AML-193 (cell line): ENCODE measurements at regions not wholly inside any gene's neighbourhood (a gene's known extent, or its start where the extent isn't known, plus 50 kb on each side); places are given as distances from the start of the nearest gene placed in this dataset.
"Not testable (repeated sequence)": the region's sequence is repeated elsewhere in the genome, so short reads cannot be mapped to it uniquely, and the experiment has no call there.

Experiments used
- DNase-seq, 2 experiments: peaks; one replicate each; lab custom pipeline; 2025; lab: John Stamatoyannopoulos, UW

- DNase-seq = no peak
Measured at GRCh38 chr4:147246096-147246495, 234.8 kb upstream of the EDNRA start.

GRCh38 chr4:147246528-147246927, 234.4 kb upstream of the EDNRA start:
- not testable (repeated sequence) for DNase-seq

- no peak for DNase-seq
Measured at GRCh38 chr4:147247579-147247978, 233.3 kb upstream of the EDNRA start.

- no peak for DNase-seq
Measured at GRCh38 chr4:147250062-147250461, 230.8 kb upstream of the EDNRA start.

GRCh38 chr4:147255268-147255667, 225.6 kb upstream of the EDNRA start:
- DNase-seq = not testable (repeated sequence)

GRCh38 chr4:147259271-147259670, 221.6 kb upstream of the EDNRA start:
- DNase-seq = not testable (repeated sequence)

- no peak for DNase-seq
Measured at GRCh38 chr4:147284256-147284835, 196.6 kb upstream of the EDNRA start.

GRCh38 chr4:147284935-147285334, 196.0 kb upstream of the EDNRA start:
- no peak for DNase-seq

- no peak for DNase-seq
Measured at GRCh38 chr4:147285751-147286150, 195.1 kb upstream of the EDNRA start.

GRCh38 chr4:147286846-147287587, 193.9 kb upstream of the EDNRA start:
- no peak for DNase-seq

GRCh38 chr4:147287588-147287890, 193.4 kb upstream of the EDNRA start:
- DNase-seq = no peak

GRCh38 chr4:147288512-147288911, 192.4 kb upstream of the EDNRA start:
- no peak for DNase-seq

GRCh38 chr4:147289181-147289580, 191.7 kb upstream of the EDNRA start:
- DNase-seq = no peak

- not testable (repeated sequence) for DNase-seq
Measured at GRCh38 chr4:147292604-147293313, 188.1 kb upstream of the EDNRA start.

- DNase-seq = not testable (repeated sequence)
Measured at GRCh38 chr4:147293314-147293677, 187.6 kb upstream of the EDNRA start.

- no peak for DNase-seq
Measured at GRCh38 chr4:147299205-147299604, 181.7 kb upstream of the EDNRA start.

GRCh38 chr4:147303174-147303872, 177.6 kb upstream of the EDNRA start:
- DNase-seq = no peak

GRCh38 chr4:147303873-147304229, 177.0 kb upstream of the EDNRA start:
- DNase-seq = no peak

GRCh38 chr4:147307896-147308674, 172.8 kb upstream of the EDNRA start:
- no peak for DNase-seq

GRCh38 chr4:147309434-147309833, 171.5 kb upstream of the EDNRA start:
- DNase-seq = no peak

- DNase-seq = no peak
Measured at GRCh38 chr4:147310312-147310711, 170.6 kb upstream of the EDNRA start.

GRCh38 chr4:147311956-147312355, 168.9 kb upstream of the EDNRA start:
- no peak for DNase-seq
